ENCODE measurements at regions not wholly inside any gene's neighbourhood (a gene's known extent, or its start where the extent isn't known, plus 50 kb on each side); places are given as distances from the start of the nearest gene placed in this dataset.

DNA sequence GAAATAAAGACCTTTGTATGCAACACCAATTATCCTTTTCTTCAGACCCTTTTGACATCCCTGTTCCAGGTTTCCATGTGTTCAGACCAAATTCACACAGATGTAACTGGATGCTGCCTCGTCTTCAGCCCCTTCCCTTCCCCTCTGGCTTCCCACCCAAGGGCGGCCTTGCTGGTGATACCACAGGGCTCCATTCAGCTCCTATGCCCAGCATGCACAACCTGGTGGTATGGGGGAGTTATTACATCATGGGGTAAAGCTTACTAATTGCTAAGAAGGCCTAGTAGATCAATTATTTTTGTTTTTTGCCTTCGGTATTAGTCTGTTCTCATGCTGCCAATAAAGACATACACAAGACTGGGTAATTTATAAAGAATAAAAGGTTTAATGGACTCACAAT, 317.0 kb upstream of the CXXC4 start:
- DNase-seq, result no peak

DNA sequence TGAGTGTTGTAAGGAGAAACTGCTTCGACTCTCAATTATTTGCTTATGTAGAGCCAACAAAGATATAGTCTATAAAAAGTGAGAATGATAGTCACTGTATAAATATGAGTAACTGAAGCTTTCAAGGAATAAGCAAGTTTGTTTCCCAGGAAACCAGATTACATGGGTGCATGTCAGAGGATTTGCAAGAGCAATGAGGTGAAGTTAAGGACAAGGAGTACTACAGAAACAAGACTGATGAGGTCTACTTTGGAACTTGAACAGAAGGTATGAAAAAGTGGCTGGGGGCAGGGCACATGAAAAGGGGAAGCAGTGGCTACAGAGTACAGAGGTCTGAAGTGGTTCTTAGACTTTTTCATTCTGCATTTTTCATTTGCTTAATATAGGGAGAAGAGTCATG, 321.0 kb upstream of the CXXC4 start:
- no peak for DNase-seq

- DNase-seq, result no peak
Measured at GRCh38 chr4:104818579-104818978, 323.9 kb upstream of the CXXC4 start.

- DNase-seq, result no peak
Measured at GRCh38 chr4:104826171-104826570, 320.5 kb upstream of the TET2 start.

- no peak for DNase-seq
Measured at GRCh38 chr4:104829761-104830160, 316.9 kb upstream of the TET2 start.

DNA sequence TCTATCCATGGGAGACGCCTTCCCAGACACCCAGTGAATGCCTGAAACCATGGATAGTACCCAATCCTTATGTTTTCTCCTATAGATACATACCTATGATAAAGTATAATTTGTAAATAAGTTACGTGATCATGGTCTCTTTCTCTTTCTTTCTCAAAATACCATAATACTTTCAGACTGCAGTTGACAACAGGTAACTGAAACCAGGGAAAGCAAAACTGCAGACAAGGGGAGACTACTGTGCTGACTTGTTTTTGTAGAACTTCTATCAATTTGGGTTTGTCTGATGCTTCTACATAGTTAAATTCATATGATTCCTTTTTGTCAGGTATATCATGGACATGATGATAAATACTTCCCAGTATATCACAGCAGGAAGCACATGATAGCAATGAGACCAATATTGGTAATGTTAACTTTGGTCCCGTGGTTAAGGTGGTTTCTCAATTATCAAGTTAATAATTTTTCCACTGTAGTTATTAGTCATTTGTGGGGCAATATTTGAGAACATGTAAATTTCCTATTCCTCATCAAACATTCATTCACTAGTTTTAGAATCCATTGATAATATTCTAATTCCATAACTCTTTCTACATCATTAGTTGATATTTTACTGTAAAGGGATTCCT, 298.0 kb upstream of the TET2 start:
- no peak for DNase-seq

DNA sequence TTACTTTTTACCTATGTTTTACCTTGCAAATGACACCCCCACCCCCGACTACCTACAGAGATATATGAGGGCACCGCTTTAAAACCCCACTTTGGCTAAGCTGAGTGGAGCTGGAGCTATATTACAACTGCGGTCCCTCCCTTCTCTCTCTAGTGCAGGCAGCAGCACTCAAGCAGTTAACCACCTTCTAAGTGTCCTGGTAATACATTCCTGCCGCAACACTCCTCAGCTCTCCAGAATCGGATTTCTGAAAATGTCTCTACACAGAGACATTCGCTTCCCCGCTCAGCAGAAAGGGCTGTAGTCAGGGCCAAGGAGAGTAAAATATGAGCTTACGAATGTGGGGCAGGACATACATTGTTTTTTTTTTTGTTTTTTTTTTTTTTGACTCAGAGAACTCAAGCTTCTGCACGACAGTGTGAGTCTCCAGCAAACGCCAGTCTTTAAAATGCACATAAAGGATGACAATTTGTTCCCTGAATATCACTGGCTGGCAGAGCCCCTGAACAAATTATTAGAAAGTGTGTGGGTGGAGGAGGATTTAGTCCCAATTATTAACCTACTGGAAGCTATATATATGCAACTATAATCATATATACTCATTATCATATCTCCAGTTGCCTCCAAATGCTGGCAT, 287.0 kb upstream of the TET2 start:
- no peak for DNase-seq

GRCh38 chr4:104860238-104861123, 286.2 kb upstream of the TET2 start:
- DNase-seq, result peak; percentile 67

DNA sequence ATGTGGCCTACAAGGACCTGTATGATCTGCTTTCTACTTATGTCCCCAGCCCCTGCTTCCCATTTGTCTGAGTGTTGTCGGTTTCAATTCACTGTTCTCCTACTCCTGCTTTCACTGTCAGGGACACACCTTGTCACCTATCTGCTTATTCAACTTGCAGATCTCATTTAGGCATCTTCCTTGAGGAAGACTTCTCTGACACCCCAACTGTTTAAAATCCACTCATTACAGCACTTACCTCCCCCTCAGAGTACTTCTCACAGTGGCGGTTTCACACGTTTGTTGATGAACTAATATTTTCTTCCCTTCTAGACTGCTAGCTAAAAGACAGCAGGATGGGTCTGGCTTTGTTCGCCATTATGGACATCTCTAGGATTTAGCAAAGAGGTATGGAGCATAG, 279.9 kb upstream of the TET2 start:
- DNase-seq, result no peak

DNA sequence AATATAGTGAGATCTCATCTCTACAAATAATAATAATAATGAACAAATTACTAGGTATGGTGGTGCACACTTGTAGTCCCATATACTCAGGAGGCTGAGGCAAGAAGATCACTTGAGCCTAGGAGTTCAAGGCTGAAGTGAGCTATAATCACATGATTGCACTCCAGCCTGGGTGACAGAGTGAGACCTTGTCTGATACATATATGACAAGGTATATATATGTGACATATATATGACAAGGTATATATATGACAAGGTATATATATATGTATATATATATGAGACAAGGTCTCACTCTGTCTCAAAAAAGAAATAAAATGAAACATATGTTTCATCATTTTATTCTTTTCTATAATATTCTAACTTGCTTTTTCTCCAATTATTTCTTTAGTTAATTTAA, 278.1 kb upstream of the TET2 start:
- DNase-seq, result no peak

- DNase-seq, result no peak
Measured at GRCh38 chr4:104868958-104869357, 277.7 kb upstream of the TET2 start.

- no peak for DNase-seq
Measured at GRCh38 chr4:104869831-104870230, 276.8 kb upstream of the TET2 start.

GRCh38 chr4:104870495-104871233, 276.0 kb upstream of the TET2 start:
- no peak for DNase-seq

DNA sequence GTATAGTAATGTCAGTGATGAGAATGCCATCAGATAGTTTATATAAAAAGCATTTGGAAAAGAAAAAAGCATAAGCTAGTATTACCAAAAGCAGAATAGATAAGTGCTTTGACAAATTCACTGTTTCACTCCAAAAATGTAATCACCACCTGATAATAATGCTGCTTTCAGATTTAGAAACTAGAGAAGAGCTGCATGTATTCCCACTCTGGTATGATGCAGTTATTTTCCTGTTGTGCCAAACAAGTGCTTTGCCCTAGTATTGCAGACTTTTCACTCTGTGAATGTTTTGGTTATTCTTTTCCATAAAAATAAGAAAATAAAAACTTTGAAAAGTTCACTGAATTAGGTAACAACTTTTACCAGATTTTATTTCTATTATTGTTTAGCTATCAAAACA, 267.7 kb upstream of the TET2 start:
- DNase-seq, result no peak

DNA sequence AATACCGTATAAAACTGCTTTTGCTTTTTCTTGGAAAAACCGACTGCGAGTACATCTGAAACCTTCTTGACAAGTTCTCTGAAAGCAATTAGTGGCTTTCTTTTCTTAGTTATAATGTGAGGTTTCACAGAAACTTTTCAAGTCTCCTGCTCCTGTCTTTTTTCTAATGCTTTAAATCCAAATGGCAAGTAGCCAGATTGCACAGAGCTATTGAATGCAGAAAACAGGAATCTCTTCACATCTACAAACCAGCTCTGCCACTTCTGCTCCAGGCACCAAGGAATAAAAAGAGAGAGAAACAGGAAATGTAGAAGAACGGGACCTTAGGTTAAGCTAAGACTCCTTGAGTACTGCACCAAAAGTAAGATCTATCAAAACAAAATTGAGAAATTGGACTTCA, 267.3 kb upstream of the TET2 start:
- DNase-seq, result no peak

- DNase-seq, result no peak
Measured at GRCh38 chr4:104879854-104880253, 266.8 kb upstream of the TET2 start.

GRCh38 chr4:104881136-104881886, 265.4 kb upstream of the TET2 start:
- DNase-seq, result peak; percentile 80

DNA sequence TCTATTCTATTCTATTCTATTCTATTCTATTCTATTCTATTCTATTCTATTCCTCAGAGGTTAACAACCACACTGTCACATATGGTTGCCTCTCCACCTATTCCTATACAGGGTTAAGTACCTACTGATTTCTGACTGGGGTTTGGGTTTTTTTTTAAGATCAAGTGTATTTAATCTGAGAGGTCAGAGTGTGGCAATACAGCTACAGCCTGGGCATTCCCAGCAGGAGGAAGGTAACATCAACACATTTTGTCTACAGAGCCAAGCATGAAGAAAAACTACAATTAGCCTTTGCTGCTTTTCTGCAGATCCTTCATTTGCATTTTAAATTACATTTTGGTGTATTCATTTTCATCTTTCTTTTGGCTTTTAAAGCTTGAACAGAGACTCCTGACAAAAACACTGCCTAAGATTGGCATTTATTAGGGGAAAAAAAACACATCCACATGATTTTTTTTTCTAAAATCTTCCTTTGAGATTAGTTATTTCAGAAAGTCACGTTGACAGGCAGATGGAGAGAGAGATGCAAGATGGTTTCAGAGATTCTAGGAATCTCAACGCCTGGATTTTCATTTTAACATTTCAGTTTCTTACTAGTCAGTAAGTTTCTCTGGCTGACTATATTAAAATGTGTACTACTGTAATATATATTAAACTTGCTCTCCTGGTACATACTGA, 255.9 kb upstream of the TET2 start:
- DNase-seq, result no peak

- peak; percentile 36 for DNase-seq
Measured at GRCh38 chr4:104896660-104897645, 249.7 kb upstream of the TET2 start.

- DNase-seq, result no peak
Measured at GRCh38 chr4:104899863-104900262, 246.8 kb upstream of the TET2 start.

GRCh38 chr4:104901438-104901837, 245.2 kb upstream of the TET2 start:
- peak; percentile 79 for DNase-seq

All from NCI-H446 treated with DMSO at 0.1 percent for 48 hours (cell line).